Muscle of leg (tissue), 3 donors: ENCODE measurements at regions not wholly inside any gene's neighbourhood (a gene's known extent, or its start where the extent isn't known, plus 50 kb on each side); places are given as distances from the start of the nearest gene placed in this dataset.
A peak's percentile ranks its signal among the peaks of the same experiment; 100 is the strongest.

Experiments
- DNase-seq: peaks from one replicate; pipeline ENCODE4 v3.0.0; 2013
- H3K27ac ChIP-seq: one replicate; pipeline ENCODE4 v1.5.1; 2013; ENCODE audit warnings: mild to moderate bottlenecking, low read length, control low read depth
- H3K27me3 ChIP-seq: one replicate; pipeline ENCODE4 v1.6.1; 2013; ENCODE audit warnings: low read length; ENCODE audit not compliant: control insufficient read depth, insufficient read depth
- H3K36me3 ChIP-seq: one replicate; pipeline ENCODE4 v1.6.1; 2013; ENCODE audit warnings: low read length; ENCODE audit not compliant: control insufficient read depth, insufficient read depth
- H3K4me1 ChIP-seq: one replicate; pipeline ENCODE4 v1.6.1; 2013; ENCODE audit warnings: low read length; ENCODE audit not compliant: control insufficient read depth, insufficient read depth
- H3K4me3 ChIP-seq: one replicate; pipeline ENCODE4 v1.5.1; 2013; ENCODE audit warnings: low read length, control low read depth
- H3K9me3 ChIP-seq: replicated peaks from 2 replicates; pipeline ENCODE4 v1.6.1; 2013; ENCODE audit warnings: low read depth, low read length; ENCODE audit not compliant: control insufficient read depth
- WGBS: methylation state at CpG from one replicate; pipeline ENCODE4 v1.1.5; 2013; ENCODE audit warnings: missing lambda C conversion rate; ENCODE audit not compliant: insufficient coverage; 5-methylcytosine and 5-hydroxymethylcytosine counted together

- WGBS = 20% methylated on average over 1 of the region's 2 CpGs
- no peaks in the 10 kb centered on the region for H3K36me3 ChIP-seq
- no peak overlapping the region for H3K27ac ChIP-seq
- DNase-seq = no peak
- no peaks in the 10 kb centered on the region for H3K27me3 ChIP-seq
- H3K9me3 ChIP-seq = no peaks in the 10 kb centered on the region
- H3K4me1 ChIP-seq = no peaks in the 10 kb centered on the region
- H3K4me3 ChIP-seq = no peak overlapping the region
These were observed 134.5 kb downstream of the PPP1R3A start for GRCh38 chr7:113784316-113784715.

GRCh38 chr7:113783403-113783802 is 135.4 kb downstream of the PPP1R3A start:
- no peaks in the 10 kb centered on the region for H3K4me1 ChIP-seq
- no peak for DNase-seq
- H3K27me3 ChIP-seq = no peaks in the 10 kb centered on the region
- no peaks in the 10 kb centered on the region for H3K9me3 ChIP-seq
- no CpG with 5 or more reads among the region's 4 CpGs for WGBS
- H3K4me3 ChIP-seq = no peak overlapping the region
- no peak overlapping the region for H3K27ac ChIP-seq
- no peaks in the 10 kb centered on the region for H3K36me3 ChIP-seq

GRCh38 chr7:113775804-113776203 is 143.0 kb downstream of the PPP1R3A start:
- no peak for DNase-seq
- H3K36me3 ChIP-seq = no peaks in the 10 kb centered on the region
- H3K9me3 ChIP-seq = no peaks in the 10 kb centered on the region
- no peak overlapping the region for H3K4me3 ChIP-seq
- H3K27ac ChIP-seq = no peak overlapping the region
- H3K4me1 ChIP-seq = no peaks in the 10 kb centered on the region
- no peaks in the 10 kb centered on the region for H3K27me3 ChIP-seq
- 100% methylated on average over 1 of the region's 1 CpG for WGBS

DNA sequence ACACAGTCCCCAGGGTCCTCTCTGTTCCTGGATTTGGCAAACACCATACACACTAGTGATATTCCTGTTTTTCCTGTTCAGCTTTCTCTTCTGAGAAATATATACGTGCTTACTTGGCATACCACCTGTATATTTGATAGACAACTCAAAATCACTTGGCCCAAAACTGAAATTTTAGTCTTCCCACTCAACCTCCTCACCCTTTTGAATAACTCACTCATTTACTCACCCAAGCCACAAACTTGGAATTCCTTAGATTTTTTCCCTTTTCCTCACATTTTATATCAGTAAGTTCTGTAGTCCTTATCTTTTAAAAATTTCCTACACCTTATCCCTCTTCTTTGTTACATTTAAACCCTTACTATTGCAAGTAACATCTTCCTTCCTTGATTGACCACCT is 143.4 kb downstream of the PPP1R3A start:
- WGBS = 13% methylated on average over 1 of the region's 1 CpG
- H3K27ac ChIP-seq = no peak overlapping the region

DNA sequence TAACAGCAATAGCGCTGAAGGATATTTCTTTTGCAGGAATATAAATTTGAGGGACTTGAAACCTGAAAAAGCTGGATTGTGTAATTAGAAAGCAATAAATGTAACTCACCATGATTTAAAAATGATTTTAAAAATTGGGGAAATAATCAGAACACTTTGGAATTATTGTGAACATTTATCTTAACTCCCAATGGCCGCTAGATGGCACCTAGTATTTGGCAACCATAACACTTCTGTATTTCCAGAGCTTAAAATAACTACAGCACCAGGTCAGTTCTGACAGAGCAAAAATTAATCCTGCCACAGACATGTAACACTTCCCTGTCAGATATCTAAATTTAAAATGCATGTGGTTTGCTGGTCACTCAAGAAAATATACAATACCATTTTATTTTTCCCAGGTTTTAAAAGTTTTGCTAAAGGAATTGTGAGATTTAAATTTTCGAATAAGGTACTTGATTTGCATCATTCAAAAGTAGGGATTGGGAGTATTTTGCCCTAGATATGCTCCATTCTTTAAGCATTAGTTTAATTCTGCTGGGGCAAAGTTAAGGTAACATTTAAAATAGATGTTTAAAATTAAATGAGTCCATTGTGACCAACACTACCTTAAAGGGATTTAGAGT is 144.5 kb downstream of the PPP1R3A start:
- no peak overlapping the region for H3K4me3 ChIP-seq
- no peak overlapping the region for H3K27ac ChIP-seq
- H3K4me1 ChIP-seq = no peaks in the 10 kb centered on the region
- no CpG with 5 or more reads among the region's 3 CpGs for WGBS
- peak; percentile 79 for DNase-seq
- no peaks in the 10 kb centered on the region for H3K36me3 ChIP-seq
- no peaks in the 10 kb centered on the region for H3K9me3 ChIP-seq
- no peaks in the 10 kb centered on the region for H3K27me3 ChIP-seq

More for the DNA sequence above, 143.4 kb downstream of the PPP1R3A start:
- Histone ChIP-seq H3K9me3 (no peaks in the 10 kb centered on the region), H3K4me3 (no peak overlapping the region), H3K36me3 (no peaks in the 10 kb centered on the region), H3K27me3 (no peaks in the 10 kb centered on the region), H3K4me1 (no peaks in the 10 kb centered on the region)
- no peak for DNase-seq

DNA sequence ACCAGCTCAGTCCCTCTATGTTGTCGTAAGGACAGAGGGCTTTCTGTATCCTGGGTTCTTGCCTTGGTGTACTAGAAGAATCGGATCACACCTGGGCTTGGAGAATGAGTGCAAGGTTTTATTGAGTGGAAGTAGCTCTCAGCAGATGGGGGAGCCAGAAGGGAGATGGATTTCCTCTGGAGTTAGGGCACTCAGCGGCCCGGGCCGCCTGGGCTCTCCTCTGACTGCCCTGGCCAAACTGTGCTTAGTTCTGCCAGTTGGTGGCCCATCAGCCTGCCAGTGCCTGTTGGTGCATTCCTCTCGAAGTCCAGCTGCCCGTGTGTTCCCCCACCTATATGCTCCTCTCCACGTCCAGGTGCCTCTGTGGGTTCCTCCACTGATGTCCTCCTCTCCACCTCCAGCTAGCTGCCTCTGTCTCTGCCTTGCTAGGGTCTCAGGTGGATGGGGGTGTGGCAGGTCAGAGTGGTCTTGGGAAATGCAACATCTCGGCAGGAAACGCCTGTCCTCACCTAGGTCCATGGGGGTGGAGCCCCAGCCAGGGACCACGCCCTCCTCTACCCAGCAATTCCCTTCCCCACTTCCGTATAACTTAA is 148.6 kb downstream of the PPP1R3A start:
- H3K27me3 ChIP-seq = no peaks in the 10 kb centered on the region
- no peaks in the 10 kb centered on the region for H3K4me1 ChIP-seq
- no peaks in the 10 kb centered on the region for H3K36me3 ChIP-seq
- no peak overlapping the region for H3K4me3 ChIP-seq
- WGBS = 95% methylated on average over 7 of the region's 12 CpGs
- H3K9me3 ChIP-seq = no peaks in the 10 kb centered on the region
- no peak for DNase-seq
- no peak overlapping the region for H3K27ac ChIP-seq

DNA sequence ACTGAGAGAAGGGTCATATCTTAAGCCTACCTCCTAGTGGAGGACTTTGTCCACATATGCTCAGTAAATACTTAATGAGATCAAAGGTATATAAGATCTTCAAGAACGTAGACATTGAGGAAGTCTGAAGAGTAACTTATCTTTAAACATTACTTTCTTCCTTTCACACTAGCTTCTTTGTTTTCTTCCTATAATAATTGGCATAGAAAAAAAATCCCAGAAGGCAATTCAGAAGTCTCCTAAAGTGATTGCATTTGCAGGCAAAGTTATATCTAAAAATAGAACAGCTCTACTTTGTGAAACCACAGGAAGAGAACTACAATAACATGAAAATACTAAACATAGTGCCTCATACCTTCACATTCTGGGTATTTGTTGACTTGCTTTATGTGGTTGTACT is 150.4 kb downstream of the PPP1R3A start:
- Histone ChIP-seq H3K27ac (no peak overlapping the region), H3K27me3 (no peaks in the 10 kb centered on the region), H3K4me1 (no peaks in the 10 kb centered on the region), H3K4me3 (no peak overlapping the region), H3K9me3 (no peaks in the 10 kb centered on the region), H3K36me3 (no peaks in the 10 kb centered on the region)
- DNase-seq = peak; percentile 55
- WGBS = no CpG with 5 or more reads among the region's 1 CpG

- WGBS = no CpG with 5 or more reads among the region's 2 CpGs
- Histone ChIP-seq H3K36me3 (no peaks in the 10 kb centered on the region), H3K27me3 (no peaks in the 10 kb centered on the region), H3K27ac (no peak overlapping the region), H3K4me1 (no peaks in the 10 kb centered on the region), H3K9me3 (no peaks in the 10 kb centered on the region), H3K4me3 (no peak overlapping the region)
- DNase-seq = no peak
These were observed 154.3 kb downstream of the PPP1R3A start for GRCh38 chr7:113764401-113765035.

DNA sequence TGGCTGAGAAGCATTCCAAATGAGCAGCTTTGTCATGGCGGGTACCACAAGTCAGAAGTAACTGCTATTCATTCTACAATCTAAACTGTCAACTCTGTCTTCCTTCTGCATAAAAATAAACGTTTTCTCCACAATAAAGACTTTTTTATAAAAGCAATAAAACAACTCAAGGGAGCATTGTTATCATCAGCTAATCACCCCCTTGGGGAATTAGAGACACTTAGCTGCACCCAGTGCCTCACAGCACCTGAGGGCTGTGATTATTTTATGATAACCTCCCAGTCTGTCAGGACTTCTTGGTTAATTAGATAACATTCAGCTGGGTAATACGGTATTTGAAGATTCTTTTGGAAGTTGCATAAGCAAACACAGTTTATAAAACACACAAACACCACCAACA is 155.6 kb downstream of the PPP1R3A start:
- Histone ChIP-seq H3K27ac (no peak overlapping the region), H3K27me3 (no peaks in the 10 kb centered on the region), H3K36me3 (no peaks in the 10 kb centered on the region), H3K4me1 (no peaks in the 10 kb centered on the region), H3K4me3 (no peak overlapping the region), H3K9me3 (no peaks in the 10 kb centered on the region)
- WGBS = 80% methylated on average over 1 of the region's 3 CpGs
- DNase-seq = no peak

GRCh38 chr7:113756250-113756649 is 162.6 kb downstream of the PPP1R3A start:
- Histone ChIP-seq H3K27ac (no peak overlapping the region), H3K9me3 (no peaks in the 10 kb centered on the region), H3K4me3 (no peak overlapping the region), H3K4me1 (no peaks in the 10 kb centered on the region), H3K27me3 (no peaks in the 10 kb centered on the region), H3K36me3 (no peaks in the 10 kb centered on the region)
- no peak for DNase-seq
- WGBS = no CpG with 5 or more reads among the region's 1 CpG
